NCI-H446 treated with DMSO at 0.1 percent for 48 hours (cell line): ENCODE measurements at regions not wholly inside any gene's neighbourhood (a gene's known extent, or its start where the extent isn't known, plus 50 kb on each side); places are given as distances from the start of the nearest gene placed in this dataset.

Source experiments
- DNase-seq: peaks from one replicate; lab custom pipeline; 2025; lab: John Stamatoyannopoulos, UW

DNA sequence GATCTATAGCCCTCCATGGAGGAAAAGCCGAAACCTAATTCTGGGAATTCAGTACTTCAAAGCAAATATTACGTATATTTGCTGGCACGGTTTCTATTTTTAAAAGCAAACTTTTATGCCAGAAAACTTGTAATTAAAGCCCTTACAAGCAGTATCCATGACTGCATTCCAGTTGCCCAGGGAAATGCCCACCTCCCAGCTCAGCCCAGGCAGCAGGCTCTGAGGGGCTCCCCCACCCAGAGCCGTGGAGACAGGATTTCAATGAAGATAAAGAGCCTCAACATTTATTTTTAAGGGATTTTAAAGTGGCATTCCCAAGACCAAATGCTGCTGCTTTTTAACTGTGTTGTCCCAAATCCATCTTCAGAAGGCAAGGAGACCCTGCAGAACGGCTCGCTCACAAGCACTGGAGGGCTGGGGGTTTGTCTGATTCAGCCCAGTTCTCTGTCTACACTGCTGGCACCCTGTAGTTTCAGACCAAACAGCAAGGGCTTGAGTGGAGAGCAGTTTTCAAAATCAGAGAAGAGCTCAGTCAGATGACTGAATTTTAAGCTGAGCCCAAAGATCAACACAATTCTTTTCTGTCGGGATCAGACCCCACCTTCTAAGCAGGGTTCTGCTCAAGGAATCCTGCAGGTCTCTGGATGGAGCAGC, 105.1 kb downstream of the KCNF1 start:
- no peak for DNase-seq

DNA sequence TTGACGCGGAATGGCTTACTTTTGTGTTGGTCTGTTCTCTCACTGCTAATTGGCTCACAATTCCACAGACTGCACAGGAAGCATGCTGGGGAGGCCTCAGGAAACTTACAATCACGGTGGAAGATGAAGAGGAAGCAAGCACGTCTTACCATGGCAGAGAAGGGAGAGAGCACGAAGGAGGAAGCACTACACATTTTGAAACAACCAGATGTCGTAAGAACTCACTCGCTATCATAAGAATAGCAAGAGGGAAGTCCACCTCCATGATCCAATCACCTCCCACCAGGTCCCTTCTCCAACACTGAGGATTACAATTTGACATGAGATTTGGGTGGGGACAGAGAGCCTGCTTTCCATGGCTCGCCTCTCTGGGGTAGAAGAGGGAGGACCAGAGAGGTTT, 106.2 kb downstream of the KCNF1 start:
- DNase-seq: no peak

DNA sequence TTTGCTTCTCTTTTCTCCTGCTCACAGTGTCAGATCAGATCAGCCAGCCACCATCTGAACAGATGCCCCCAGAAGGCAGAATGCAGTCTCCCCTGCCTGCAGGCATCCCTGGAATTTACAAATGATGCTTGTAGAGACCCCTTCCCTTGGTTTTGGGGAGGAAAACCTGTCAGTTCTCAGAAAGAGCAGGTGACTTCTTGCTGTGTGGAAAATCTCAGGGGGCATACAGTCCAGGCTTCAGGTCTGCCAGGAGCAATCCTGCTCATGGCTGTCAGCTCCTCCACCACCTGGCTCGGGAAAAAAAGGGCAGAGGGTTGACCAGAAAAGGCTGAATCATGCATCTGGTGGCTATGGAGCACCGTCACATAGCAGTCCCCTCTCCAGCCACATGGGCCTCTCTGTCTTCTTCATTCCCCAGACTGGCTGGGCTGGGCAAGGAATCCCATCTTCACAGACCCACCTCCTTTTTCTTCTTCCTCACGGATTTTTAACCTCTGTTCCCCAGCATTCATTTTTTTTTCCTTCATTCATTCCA, 107.0 kb downstream of the KCNF1 start:
- no peak for DNase-seq

DNA sequence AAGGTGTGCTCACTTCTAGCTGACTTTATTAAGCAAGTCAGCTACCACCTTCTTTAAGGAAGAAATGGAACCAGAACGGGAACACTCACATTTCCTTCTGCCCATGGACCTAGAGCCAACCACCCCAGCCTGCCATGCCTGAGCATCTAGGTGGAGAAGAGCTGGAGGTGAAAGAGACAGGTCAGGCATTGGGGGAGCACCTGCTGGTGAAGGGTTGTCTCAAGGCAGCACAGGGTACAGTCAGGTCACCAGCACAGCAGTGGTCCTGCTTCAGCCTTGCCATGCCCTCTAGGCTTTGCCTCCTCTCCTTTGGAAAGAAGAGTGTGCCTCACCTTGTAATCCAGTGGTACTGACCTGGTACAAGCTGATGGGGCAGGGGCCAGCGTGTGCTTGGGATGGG, 107.9 kb downstream of the KCNF1 start:
- DNase-seq: no peak

DNA sequence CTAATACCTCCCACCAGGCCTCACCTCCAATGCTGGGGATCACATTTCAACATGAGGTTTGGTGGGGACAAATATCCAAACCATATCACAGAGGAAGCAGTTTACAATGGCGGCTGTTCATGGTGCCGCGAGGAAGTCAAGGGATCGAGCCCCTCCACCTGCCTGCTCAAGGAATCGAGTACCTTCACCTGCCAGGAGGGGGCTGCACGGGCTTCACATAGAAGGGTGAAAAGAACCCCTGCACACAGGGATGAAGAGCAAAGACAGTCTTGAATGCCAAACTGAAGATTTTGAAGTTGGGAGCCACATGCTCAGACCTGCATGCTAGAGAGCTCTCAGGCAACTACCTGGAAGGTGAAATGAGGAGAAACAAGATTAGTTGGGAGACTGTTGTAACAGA, 110.3 kb downstream of the KCNF1 start:
- DNase-seq: no peak

DNA sequence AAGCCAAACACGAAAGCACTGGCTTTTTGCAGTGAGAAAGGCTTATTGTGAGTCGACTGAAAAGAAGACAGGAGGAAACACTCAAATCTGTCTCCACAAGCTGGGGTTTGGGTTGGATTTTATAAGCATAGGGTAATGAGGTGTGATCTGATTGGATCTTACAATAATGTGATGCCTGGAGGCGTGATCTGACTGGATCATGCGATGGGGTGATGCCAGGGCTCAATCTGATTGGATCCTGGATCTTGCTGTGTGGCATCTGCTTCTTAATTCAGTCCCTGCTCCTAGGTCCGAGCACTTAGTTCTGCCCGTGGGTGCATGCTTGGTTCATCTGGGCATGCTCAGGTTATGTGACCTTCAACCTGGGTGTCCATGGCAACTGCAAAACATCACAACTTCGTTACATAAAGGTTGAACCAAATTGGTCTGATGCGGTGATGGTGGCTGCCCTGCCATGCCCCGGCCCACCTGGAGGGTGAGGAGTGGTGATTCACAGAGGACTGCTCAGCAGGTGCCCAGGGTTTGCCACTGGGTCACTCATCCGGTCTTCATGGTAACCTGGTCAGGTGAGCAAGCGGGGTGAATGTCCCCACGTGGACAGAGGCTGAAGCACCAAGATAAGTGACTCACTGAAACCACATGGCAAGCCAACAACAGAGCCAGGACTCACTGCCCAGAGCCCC, 111.0 kb downstream of the KCNF1 start:
- DNase-seq: no peak

DNA sequence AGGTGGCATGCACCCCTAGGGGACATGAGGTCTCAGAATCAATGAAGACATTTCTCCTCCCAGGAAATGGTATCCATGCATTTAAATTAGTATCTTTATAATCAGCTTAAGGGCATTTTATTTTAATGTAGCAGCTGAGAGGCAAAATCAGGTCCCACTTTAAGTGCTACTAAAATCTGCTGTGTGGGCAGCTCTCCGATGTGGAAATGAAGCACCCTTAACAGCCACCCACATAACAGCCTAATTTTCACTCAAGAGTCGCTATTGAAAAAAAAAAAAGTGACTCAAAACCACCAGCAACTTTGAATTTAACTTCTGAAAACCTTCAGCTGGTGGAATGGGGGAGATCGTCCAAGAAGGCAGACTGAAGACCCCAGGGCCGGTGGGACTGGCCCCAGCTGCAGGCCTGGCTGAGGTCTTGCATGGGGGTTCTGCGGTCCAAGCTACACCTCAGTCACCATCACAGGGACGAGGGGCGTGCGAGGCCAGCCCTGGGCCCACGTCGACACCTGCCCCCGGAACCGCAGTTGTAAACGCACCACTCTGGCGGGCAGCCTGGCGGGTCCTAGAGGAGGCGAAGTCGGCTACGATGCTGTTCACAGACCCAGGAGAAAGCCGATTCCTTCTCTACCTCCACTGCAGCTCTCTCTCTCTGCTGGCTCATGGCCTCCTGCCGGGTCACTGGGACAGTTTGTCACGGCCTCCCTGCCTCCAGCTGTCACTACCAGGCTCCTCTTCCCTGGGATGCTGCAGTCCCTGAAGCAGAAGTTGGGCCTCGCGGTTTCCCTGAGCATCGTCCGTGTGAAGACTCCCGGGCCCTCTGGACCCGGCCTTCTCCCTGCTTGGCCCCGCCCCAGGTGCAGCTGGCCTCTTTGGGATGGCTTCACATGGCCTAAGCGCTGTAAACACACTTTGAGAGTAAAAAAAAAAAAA, 111.9 kb downstream of the KCNF1 start:
- no peak for DNase-seq

DNA sequence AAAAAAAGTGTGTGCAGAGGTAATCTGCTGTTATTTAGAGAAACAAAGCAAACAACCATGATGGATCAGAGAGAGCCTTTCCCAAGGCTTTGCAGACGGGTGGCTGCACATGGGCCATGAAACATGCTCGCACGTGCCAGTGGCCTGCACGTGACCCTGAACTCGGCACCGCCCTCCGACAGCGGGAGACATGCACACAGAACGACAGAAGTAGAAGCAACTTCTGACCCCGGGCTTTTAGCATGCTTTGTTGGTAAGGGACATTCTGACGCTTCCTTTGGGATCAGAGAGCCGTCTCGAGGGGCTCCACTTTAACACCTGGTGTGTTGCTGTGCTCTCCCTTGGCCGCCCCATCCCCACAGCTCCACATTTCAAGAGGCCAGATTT, 112.5 kb downstream of the KCNF1 start:
- no peak for DNase-seq

DNA sequence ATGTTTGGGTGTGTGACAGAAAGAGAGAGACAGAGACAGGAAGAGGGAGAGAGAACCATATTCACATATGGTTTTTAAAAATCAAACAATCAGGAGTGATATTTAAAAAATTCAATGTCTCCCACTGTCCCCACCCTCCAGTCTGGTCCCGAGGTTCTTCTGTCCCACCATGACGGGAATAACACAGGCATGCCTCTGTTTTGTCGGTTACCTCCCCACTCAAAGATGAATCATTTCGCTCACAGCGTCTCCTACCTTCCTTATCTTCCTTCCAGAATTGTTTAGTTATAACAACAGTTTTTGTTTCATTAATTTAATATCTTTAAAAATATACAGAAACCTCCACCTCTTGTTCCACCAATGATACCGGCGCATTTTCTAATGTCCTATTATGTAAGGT, 113.0 kb downstream of the KCNF1 start:
- no peak for DNase-seq

DNA sequence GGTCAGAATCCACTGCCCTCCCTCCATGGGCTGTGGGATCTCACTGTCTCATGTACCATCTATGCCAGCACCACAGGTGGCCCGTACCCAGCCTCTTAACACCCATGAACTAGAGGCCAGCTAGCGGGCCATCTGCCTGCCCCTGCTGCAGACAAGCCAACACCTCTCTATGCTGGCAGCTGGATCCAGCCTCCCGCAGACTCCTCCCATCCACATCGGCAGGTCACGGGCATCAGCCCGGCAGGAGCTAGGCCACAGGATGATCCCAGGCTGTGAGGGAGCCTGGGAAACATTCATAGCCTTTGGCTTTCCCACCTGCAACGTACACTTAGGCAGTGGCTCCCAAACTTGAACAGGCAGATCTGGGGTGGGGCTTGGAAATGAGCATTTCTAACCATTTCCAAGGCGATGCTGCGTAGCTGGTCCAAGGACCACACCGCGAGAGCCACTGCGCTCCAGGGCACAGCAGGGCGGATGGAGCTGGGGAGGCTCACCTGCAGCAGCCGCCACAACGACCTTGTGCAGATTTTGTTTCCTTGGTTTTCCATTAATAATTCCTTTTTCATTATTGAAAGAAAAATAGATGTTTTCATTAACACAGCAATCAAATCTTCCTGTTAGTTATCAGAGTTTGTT, 114.7 kb downstream of the KCNF1 start:
- no peak for DNase-seq

DNA sequence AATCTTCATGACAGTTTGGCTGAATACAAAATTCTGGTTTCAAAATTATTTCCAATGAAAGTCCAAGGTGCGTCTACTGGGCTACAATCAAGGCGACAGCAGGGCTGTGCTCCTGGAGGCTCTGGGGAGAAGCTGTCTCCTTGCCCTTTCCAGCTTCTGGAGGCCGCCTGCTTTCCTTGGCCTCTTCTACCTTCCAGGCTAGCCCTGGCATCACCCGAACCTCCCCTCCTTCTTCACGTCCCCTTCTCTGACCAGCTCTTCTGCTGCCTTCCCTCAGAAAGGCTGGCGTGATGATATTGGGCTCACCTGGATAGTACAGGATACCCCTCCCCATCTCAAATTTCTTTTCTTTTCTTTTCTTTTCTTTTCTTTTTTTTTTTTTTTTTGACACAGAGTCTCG, 115.5 kb downstream of the KCNF1 start:
- no peak for DNase-seq

DNA sequence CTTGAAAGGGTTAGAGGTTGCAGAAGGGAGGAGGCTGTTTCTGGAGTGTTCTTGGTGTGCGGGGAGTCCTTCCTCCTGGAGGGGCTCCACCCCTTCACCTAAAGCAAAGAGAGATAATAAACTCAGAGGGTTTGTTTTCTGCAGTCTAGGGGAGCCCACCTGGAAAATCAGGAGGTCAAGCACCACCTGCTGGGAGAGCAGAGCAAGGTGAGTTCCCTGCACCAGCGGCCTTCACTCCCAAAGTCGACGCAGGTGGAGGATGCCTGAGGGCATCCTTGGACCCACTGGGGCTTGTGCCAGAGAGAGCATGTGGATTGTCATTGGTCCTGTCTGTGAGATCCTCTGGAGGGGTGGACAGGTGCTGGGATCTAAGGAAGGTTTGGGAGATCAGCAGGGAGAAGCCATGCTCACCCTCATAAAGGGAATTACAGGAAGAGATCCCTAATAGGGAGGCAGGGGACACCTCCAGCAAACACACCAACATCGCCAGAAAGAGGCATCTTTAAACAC, 116.7 kb downstream of the KCNF1 start:
- DNase-seq: no peak

DNA sequence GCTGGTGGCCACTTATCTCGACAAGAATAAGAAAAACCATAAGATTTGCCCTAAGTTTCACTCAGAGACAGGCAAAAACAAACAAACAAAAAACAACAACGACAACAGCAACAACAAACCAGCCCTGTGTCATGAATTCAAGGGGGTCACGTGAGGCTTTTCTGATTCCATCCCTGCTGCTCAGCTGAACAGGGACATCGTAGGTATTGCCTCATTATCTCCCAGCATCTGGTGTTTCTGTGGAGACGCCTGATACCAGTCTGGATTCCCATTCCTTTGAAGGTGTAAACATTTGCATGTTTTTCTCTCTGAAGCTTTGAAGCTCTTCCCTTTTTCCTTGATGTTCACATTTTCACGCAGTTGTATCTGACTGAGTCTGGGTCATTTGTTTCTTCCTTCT, 117.4 kb downstream of the KCNF1 start:
- no peak for DNase-seq

DNA sequence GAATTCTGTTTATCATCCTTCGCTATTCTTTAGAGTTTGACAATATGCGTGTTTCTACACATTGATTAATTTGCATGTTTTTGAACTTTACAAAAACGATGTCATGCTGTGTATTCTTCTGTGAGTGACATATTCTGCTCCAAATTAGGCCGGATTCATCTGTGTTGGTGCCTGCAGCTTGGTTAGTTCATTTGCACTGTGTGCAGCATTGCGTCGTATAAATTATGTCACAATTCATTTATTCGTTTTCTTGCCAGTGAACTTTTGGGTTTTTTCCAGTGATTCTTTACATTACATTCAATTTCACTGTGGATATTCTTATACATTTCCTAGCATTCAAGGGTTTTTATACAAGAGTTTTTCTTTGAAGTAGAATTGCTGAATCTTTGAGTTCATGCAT, 118.3 kb downstream of the KCNF1 start:
- DNase-seq: no peak

DNA sequence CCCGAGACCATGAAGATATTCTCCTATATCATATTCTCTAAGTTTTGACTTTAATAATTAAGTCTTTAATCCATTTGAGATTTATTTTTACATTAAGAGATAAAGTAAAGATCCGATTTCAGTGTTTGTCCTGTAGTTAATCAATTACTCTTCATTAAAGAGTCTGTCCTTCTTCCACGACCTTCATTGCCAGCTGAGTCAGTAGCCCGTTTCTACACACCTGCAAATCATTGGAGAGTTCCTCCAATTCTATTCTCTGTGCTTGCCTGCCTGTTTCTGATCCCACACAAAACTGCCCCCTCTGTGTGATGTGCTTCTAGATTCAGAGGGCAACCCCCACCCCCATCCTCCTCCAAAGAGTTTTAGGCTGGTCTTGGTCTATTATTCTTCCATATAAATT, 119.2 kb downstream of the KCNF1 start:
- no peak for DNase-seq

DNA sequence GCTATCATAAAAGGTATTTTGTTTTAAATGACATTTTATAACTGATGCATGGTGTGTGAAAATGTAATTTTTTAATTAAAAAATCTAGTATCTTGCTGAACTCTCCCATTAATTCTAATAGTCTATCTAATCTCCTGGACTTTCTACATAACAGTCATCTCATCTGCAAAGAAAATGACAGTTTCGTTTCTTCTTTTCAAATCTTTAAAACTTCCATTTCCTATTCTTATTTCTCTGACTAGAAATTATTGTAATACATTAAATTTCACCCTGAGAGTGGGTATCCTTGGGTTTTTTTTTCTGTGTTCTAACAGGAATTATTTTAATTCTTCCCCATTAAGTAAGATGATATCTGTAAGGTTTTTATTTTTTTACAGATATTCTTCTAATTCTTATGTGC, 120.1 kb downstream of the KCNF1 start:
- no peak for DNase-seq

DNA sequence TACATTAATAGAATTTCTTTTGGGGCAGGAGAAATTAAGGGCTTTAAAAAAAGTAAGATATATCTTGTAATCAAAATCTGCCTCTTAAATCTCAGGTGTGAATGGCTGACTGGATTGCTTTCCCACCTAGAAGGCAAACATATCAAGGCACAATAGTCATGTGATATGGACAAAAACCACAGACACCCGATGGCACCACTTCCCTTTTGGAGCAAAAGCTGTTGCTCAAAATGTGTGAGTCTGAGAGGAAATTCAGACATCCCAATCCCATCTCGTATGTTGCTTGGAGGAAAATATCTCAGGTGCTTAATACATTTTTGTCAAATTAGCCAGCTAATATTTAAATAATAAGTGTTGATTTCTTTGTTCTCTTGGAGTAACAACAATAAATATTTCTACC, 120.7 kb downstream of the KCNF1 start:
- DNase-seq: no peak

DNA sequence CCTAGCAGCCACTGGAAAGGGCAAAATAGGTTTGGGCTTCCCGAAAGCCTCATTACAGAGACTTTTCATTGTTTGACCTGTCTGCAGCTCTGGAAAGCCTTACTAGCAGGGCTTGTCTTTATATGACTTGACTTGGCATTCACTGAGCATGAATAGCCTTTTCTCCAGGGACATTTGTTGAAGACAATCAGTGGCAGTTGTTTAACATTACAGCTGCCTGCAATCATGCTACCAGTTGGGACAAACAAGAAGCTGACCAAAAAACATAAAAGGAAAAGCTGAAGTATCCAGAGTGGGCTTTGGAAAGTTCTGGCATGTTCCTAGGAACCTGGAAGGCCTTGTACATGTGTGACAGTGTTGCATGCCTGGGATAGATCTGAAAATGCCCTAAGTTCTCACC, 121.4 kb downstream of the KCNF1 start:
- no peak for DNase-seq

DNA sequence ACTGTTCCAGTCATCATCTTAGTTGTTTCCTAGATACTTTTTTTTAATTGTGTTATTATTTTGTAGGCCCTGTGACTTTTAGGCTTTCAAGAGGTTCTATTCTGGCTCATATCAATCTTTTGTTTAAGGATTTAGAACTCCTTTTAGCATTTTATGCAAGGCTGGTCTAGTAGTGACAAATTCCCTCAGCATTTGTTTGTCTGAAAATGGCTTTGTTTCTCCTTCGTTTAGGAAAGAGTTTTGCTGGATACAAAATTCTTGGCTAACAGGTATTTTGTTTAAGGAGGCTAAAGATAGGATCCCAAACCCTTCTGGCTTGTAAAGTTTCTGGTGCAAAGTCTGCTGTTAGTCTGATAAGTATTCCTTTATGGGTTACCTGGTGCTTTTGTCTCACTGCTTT, 116.6 kb upstream of the SLC66A3 start:
- DNase-seq: no peak

DNA sequence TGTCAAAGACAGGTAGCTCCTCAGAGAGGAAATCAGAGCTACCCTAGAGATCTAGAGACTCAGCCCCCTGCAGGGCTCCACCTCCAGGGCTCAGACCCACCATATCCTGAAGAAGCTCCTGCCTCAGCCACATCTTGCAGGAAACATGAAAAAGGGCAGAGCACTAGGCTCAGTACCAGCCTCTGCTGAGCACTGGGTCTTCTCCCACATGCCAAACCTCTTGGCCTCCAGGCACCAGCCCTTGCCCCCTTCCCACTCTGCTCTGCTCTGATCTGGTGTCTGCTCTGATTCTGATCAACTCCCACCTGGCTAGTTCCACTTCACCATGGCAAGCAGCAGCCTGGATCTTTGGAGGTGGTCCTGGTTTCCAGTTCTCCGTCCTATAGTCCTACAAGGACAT, 114.3 kb upstream of the SLC66A3 start:
- no peak for DNase-seq

DNA sequence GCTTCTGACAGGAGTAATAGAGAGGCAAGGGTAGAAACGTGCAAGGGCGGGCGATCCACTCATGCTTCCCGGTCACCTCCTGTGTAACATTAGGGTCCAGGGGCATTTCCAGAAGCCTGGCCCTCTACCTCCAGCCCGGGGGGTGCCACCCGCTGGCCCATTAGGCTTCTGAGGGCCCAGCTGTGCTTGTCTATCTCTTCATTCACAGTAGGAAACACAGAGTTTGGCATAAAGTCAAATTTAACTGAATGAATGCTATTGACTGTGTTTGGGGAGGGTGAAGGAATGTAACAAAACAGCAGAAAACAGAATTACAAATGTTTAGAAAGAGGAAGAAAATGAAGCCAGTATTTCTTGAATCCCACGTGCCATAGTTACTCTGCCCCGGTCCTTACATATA, 112.4 kb upstream of the SLC66A3 start:
- no peak for DNase-seq

DNA sequence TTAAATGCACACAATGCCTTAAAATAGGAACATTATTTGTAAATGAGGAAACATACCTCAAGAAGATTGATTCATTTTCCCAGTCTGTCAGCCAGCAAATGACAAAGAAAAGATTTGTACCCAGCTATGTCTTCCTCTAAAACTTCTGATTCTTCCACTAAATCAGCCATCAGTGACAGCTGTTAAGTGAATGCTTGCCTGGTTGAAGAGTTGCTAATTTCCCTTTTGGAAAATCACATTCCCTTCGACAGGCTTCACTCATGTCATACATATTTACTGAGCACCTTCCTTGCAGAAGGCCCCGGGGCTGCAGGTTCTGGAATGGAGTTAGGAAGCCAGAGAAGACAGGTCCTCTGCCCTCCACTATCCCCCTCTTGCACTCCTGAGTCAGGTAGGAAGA, 112.0 kb upstream of the SLC66A3 start:
- no peak for DNase-seq
